ENCODE measurements at regions not wholly inside any gene's neighbourhood (a gene's known extent, or its start where the extent isn't known, plus 50 kb on each side); places are given as distances from the start of the nearest gene placed in this dataset.

- TF ChIP-seq, protein P1, sequence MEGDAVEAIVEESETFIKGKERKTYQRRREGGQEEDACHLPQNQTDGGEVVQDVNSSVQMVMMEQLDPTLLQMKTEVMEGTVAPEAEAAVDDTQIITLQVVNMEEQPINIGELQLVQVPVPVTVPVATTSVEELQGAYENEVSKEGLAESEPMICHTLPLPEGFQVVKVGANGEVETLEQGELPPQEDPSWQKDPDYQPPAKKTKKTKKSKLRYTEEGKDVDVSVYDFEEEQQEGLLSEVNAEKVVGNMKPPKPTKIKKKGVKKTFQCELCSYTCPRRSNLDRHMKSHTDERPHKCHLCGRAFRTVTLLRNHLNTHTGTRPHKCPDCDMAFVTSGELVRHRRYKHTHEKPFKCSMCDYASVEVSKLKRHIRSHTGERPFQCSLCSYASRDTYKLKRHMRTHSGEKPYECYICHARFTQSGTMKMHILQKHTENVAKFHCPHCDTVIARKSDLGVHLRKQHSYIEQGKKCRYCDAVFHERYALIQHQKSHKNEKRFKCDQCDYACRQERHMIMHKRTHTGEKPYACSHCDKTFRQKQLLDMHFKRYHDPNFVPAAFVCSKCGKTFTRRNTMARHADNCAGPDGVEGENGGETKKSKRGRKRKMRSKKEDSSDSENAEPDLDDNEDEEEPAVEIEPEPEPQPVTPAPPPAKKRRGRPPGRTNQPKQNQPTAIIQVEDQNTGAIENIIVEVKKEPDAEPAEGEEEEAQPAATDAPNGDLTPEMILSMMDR (conservative IDR thresholded peaks at IDR 0.05; ENCODE audit: low read depth in 2 of 2): no peak
- TF ChIP-seq POLR2AphosphoS5 (IDR thresholded peaks at IDR 0.05; ENCODE audit: low read depth) (no peak), EZH2phosphoT487 (IDR thresholded peaks at IDR 0.05; ENCODE audit: unreplicated experiment) (no peak), EZH2 (IDR thresholded peaks at IDR 0.05; ENCODE audit: low read depth, unreplicated experiment) (no peak), JUNB (IDR thresholded peaks at IDR 0.05; ENCODE audit: unreplicated experiment) (no peak), NANOG (IDR thresholded peaks at IDR 0.05; ENCODE audit: borderline replicate concordance) (no peak), CREB1 (CRISPR knock-in tag; IDR thresholded peaks at IDR 0.05; ENCODE audit: low read depth) (no peak), ZNF114 (CRISPR knock-in tag; IDR thresholded peaks at IDR 0.05) (no peak), STAT1 (IDR thresholded peaks at IDR 0.05; ENCODE audit: unreplicated experiment) (no peak)
- TF ChIP-seq, protein P2, sequence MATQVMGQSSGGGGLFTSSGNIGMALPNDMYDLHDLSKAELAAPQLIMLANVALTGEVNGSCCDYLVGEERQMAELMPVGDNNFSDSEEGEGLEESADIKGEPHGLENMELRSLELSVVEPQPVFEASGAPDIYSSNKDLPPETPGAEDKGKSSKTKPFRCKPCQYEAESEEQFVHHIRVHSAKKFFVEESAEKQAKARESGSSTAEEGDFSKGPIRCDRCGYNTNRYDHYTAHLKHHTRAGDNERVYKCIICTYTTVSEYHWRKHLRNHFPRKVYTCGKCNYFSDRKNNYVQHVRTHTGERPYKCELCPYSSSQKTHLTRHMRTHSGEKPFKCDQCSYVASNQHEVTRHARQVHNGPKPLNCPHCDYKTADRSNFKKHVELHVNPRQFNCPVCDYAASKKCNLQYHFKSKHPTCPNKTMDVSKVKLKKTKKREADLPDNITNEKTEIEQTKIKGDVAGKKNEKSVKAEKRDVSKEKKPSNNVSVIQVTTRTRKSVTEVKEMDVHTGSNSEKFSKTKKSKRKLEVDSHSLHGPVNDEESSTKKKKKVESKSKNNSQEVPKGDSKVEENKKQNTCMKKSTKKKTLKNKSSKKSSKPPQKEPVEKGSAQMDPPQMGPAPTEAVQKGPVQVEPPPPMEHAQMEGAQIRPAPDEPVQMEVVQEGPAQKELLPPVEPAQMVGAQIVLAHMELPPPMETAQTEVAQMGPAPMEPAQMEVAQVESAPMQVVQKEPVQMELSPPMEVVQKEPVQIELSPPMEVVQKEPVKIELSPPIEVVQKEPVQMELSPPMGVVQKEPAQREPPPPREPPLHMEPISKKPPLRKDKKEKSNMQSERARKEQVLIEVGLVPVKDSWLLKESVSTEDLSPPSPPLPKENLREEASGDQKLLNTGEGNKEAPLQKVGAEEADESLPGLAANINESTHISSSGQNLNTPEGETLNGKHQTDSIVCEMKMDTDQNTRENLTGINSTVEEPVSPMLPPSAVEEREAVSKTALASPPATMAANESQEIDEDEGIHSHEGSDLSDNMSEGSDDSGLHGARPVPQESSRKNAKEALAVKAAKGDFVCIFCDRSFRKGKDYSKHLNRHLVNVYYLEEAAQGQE (IDR thresholded peaks at IDR 0.05; ENCODE audit: unreplicated experiment): no peak
- TF ChIP-seq, protein P3, sequence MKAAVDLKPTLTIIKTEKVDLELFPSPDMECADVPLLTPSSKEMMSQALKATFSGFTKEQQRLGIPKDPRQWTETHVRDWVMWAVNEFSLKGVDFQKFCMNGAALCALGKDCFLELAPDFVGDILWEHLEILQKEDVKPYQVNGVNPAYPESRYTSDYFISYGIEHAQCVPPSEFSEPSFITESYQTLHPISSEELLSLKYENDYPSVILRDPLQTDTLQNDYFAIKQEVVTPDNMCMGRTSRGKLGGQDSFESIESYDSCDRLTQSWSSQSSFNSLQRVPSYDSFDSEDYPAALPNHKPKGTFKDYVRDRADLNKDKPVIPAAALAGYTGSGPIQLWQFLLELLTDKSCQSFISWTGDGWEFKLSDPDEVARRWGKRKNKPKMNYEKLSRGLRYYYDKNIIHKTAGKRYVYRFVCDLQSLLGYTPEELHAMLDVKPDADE (IDR thresholded peaks at IDR 0.05): no peak
Measured at GRCh38 chr3:31456373-31456772, 76.4 kb upstream of the STT3B start.
